C4-2B (cell line): ENCODE measurements at regions not wholly inside any gene's neighbourhood (a gene's known extent, or its start where the extent isn't known, plus 50 kb on each side); places are given as distances from the start of the nearest gene placed in this dataset.

Experiments used
- H3K27ac ChIP-seq: fragments of 450-650 bp; 2 replicates; pipeline ENCODE4 v1.5.1; 2017
- ZFX ChIP-seq: fragments of 450-650 bp; IDR thresholded peaks from 2 replicates; pipeline ENCODE4 v1.6.1; 2017
- TF ChIP-seq, protein P1 (sequence below): fragments of 450-650 bp; conservative IDR thresholded peaks from 2 replicates; pipeline ENCODE4 v1.5.1; 2017; ENCODE audit warnings: mild to moderate bottlenecking

DNA sequence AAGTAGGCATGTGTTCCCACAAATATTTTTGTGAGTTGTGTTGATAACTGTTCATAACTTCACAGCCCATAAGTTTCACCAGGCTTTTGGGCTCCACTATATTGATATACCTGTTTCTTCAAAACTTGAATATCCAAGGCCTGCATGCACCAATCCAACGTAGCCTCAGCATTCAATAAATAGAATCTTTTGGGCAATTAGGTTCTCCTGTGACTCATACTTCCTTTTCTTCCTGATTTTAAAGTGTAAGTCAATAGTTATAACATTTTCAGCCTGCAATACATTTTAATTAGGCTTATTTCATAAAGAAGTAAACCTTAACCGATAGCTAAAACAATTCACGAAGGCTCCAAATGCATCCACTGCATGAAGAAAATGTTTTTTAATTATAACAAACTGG lies 97.8 kb upstream of the SPRED1 start:
- no peak for TF ChIP-seq ZFX
- TF ChIP-seq, protein P1, sequence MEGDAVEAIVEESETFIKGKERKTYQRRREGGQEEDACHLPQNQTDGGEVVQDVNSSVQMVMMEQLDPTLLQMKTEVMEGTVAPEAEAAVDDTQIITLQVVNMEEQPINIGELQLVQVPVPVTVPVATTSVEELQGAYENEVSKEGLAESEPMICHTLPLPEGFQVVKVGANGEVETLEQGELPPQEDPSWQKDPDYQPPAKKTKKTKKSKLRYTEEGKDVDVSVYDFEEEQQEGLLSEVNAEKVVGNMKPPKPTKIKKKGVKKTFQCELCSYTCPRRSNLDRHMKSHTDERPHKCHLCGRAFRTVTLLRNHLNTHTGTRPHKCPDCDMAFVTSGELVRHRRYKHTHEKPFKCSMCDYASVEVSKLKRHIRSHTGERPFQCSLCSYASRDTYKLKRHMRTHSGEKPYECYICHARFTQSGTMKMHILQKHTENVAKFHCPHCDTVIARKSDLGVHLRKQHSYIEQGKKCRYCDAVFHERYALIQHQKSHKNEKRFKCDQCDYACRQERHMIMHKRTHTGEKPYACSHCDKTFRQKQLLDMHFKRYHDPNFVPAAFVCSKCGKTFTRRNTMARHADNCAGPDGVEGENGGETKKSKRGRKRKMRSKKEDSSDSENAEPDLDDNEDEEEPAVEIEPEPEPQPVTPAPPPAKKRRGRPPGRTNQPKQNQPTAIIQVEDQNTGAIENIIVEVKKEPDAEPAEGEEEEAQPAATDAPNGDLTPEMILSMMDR: no peak
- H3K27ac ChIP-seq: no peak overlapping the region

DNA sequence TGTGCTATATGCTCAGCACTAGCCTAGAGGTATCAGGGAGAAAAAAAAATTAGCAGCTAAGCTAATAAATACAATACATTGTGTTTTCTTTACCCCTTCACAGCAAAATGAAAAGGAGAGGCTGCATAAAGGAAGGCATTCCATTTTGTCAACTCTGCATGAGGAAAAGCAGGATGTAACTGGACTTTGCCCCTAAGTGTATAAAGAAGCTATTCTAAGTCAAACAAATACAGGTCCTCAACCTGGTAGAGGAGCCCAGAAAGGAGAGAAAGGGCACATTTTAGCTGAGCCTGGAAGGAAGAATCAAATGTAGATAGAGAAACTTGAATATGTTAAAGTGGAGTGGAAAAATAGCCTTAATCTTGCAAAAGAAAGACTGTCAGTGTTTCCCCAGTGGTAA lies 89.0 kb upstream of the SPRED1 start:
- TF ChIP-seq ZFX: no peak
- TF ChIP-seq, protein P1: no peak
- no peak overlapping the region for H3K27ac ChIP-seq

DNA sequence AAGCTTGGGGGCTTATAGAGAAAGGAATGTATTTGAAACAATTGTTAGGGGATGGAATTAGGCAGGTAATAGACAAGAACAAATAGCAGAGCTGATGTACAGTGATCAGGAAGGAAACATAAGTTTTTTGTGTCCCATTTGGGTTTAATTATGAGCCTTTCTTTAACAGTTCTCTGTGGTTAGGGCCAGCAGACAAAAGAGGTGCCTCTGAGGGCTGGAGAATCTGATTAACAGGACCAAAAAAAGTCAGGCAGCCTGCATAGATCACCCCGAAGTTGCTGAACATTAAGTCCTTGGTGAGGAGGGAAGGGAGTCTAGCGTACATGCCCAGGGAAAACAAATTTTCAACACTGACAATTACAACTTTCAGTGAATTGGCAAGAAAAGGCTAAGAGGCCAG lies 88.6 kb upstream of the SPRED1 start:
- H3K27ac ChIP-seq: no peak overlapping the region
- TF ChIP-seq ZFX: no peak
- TF ChIP-seq, protein P1: no peak

DNA sequence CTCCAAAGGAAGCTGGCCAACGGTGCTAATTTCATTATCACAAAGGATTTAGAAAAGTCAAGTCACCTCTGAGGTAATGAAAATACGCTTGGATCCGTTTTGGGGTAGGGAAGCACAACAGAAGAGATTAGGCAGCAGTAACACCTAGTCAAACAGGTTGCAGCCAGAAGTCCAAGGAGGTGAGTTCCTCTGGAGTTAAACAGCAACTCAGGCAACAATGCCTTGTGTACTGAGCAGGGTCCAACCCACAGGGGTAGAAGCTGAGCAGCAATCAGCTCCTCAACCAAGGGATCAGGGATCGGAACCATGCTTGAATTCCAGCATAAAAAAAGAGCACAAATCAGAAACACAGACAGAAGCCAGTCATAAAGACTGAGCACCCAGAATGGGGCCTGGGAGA lies 88.1 kb upstream of the SPRED1 start:
- TF ChIP-seq ZFX: no peak
- TF ChIP-seq, protein P1: no peak
- H3K27ac ChIP-seq: no peak overlapping the region

GRCh38 chr15:38168467-38169070 lies 84.1 kb upstream of the SPRED1 start:
- no peak overlapping the region for H3K27ac ChIP-seq
- TF ChIP-seq ZFX: no peak
- TF ChIP-seq, protein P1: no peak

GRCh38 chr15:38171973-38172372 lies 80.7 kb upstream of the SPRED1 start:
- TF ChIP-seq, protein P1: no peak
- no peak for TF ChIP-seq ZFX

DNA sequence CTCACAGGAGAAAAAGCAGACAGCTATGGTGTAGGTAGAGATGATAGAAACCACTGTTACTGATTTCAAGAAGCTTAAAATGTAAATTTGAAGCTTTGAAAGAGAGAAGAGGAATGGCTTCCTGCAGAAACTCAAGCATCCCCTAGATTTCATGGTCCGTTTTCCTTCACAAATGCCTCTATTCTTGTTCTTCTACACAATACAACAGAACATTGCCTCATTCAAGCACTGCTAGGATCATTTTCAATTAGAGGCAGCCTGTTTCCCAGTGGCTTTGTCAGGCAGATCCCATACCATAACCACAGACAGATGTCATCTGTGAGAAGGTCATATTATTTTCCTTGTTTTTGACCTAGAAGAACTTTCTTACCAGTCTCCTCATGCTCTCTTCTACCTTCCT lies 77.9 kb upstream of the SPRED1 start:
- no peak for TF ChIP-seq ZFX
- TF ChIP-seq, protein P1: no peak
- no peak overlapping the region for H3K27ac ChIP-seq

More at GRCh38 chr15:38171973-38172372, 80.7 kb upstream of the SPRED1 start:
- no peak overlapping the region for H3K27ac ChIP-seq
